ENCODE measurements at regions not wholly inside any gene's neighbourhood (a gene's known extent, or its start where the extent isn't known, plus 50 kb on each side); places are given as distances from the start of the nearest gene placed in this dataset.

- no peak for TF ChIP-seq CTCF (conservative IDR thresholded peaks at IDR 0.05; ENCODE audit: low read depth, low read length)
- no peak for TF ChIP-seq EZH2phosphoT487 (IDR thresholded peaks at IDR 0.05; ENCODE audit: borderline replicate concordance, low read length)
- TF ChIP-seq EZH2 (IDR thresholded peaks at IDR 0.05; ENCODE audit: low read length, unreplicated experiment) = no peak
These were observed 67.4 kb upstream of the DBX1 start for GRCh38 chr11:20227631-20228030.
